DMS53 (cell line): ENCODE measurements at regions not wholly inside any gene's neighbourhood (a gene's known extent, or its start where the extent isn't known, plus 50 kb on each side); places are given as distances from the start of the nearest gene placed in this dataset.

Source experiments
- DNase-seq: peaks from one replicate; lab custom pipeline; 2025; lab: John Stamatoyannopoulos, UW

GRCh38 chr4:180913750-180914149 is 1329.5 kb upstream of the TENM3 start:
- DNase-seq: no peak

GRCh38 chr4:180923486-180923885 is 1319.7 kb upstream of the TENM3 start:
- DNase-seq: no peak

GRCh38 chr4:180925805-180926204 is 1317.4 kb upstream of the TENM3 start:
- no peak for DNase-seq

- DNase-seq: no peak
Observed at GRCh38 chr4:180926277-180926676, 1316.9 kb upstream of the TENM3 start.

- DNase-seq: no peak
Observed at GRCh38 chr4:180932370-180933001, 1310.7 kb upstream of the TENM3 start.

GRCh38 chr4:180937083-180937482 is 1306.1 kb upstream of the TENM3 start:
- DNase-seq: no peak

- no peak for DNase-seq
Observed at GRCh38 chr4:180940680-180941079, 1302.5 kb upstream of the TENM3 start.

- DNase-seq: no peak
Observed at GRCh38 chr4:180942367-180942916, 1300.8 kb upstream of the TENM3 start.

GRCh38 chr4:180946188-180946587 is 1297.0 kb upstream of the TENM3 start:
- DNase-seq: no peak

- DNase-seq: peak; percentile 2
Observed at GRCh38 chr4:180947425-180947824, 1295.8 kb upstream of the TENM3 start.

- no peak for DNase-seq
Observed at GRCh38 chr4:180949424-180950213, 1293.6 kb upstream of the TENM3 start.

- DNase-seq: no peak
Observed at GRCh38 chr4:180950377-180950776, 1292.8 kb upstream of the TENM3 start.

- DNase-seq: no peak
Observed at GRCh38 chr4:180951312-180951711, 1291.9 kb upstream of the TENM3 start.

GRCh38 chr4:180953572-180953971 is 1289.6 kb upstream of the TENM3 start:
- DNase-seq: peak; percentile 17

GRCh38 chr4:180960743-180961401 is 1282.3 kb upstream of the TENM3 start:
- DNase-seq: no peak

- DNase-seq: no peak
Observed at GRCh38 chr4:180962268-180962667, 1280.9 kb upstream of the TENM3 start.

- DNase-seq: no peak
Observed at GRCh38 chr4:180966312-180966711, 1276.9 kb upstream of the TENM3 start.

- no peak for DNase-seq
Observed at GRCh38 chr4:180967936-180968335, 1275.3 kb upstream of the TENM3 start.

- no peak for DNase-seq
Observed at GRCh38 chr4:180973894-180974293, 1269.3 kb upstream of the TENM3 start.

- DNase-seq: no peak
Observed at GRCh38 chr4:180990931-180991330, 1252.3 kb upstream of the TENM3 start.

- DNase-seq: no peak
Observed at GRCh38 chr4:180993244-180993836, 1249.9 kb upstream of the TENM3 start.

- DNase-seq: no peak
Observed at GRCh38 chr4:180994722-180995121, 1248.5 kb upstream of the TENM3 start.
